ENCODE measurements at regions not wholly inside any gene's neighbourhood (a gene's known extent, or its start where the extent isn't known, plus 50 kb on each side); places are given as distances from the start of the nearest gene placed in this dataset.

- H3K4me3 ChIP-seq: no peak overlapping the region
- no peak overlapping the region for H3K4me2 ChIP-seq
- WGBS (ENCODE audit: low lambda C conversion rate, missing lambda C conversion rate): 73% methylated on average over 2 of the region's 2 CpGs
- no peaks in the 10 kb centered on the region for H4K20me1 ChIP-seq (ENCODE audit: insufficient read depth, poor library complexity, severe bottlenecking)
- TF ChIP-seq EZH2 (IDR thresholded peaks at IDR 0.05; ENCODE audit: borderline replicate concordance): no peak
- no peak for TF ChIP-seq EZH2phosphoT487 (IDR thresholded peaks at IDR 0.05; ENCODE audit: low read depth, severe bottlenecking, unreplicated experiment)
- no peak for TF ChIP-seq CTCF (IDR thresholded peaks at IDR 0.05; ENCODE audit: poor library complexity)
- no peak for DNase-seq (ENCODE audit: low spot score)
- no peaks in the 10 kb centered on the region for H3K36me3 ChIP-seq (replicated peaks; ENCODE audit: insufficient read depth, low read depth)
- H2AFZ ChIP-seq: no peak overlapping the region
- no peaks in the 10 kb centered on the region for H3K4me1 ChIP-seq (ENCODE audit: insufficient read depth)
- no peak overlapping the region for H3K27ac ChIP-seq
- H3K9me3 ChIP-seq (ENCODE audit: low read depth): no peaks in the 10 kb centered on the region
- H3K9me2 ChIP-seq (replicated peaks; ENCODE audit: insufficient read depth): no peaks in the 10 kb centered on the region
- H3K79me2 ChIP-seq: no peaks in the 10 kb centered on the region
- no peaks in the 10 kb centered on the region for H3K27me3 ChIP-seq
These were observed 131.8 kb downstream of the CTH start for GRCh38 chr1:70542856-70543255.

GRCh38 chr1:70546726-70547125 lies 135.7 kb downstream of the CTH start:
- Histone ChIP-seq H3K36me3 (replicated peaks; ENCODE audit: insufficient read depth, low read depth) (no peaks in the 10 kb centered on the region), H3K4me2 (no peak overlapping the region)
- WGBS (ENCODE audit: low lambda C conversion rate, missing lambda C conversion rate): 53% methylated on average over 1 of the region's 1 CpG

GRCh38 chr1:70552662-70553566 lies 141.8 kb downstream of the CTH start:
- DNase-seq (ENCODE audit: low spot score): no peak
- Histone ChIP-seq H2AFZ (no peak overlapping the region), H3K4me2 (no peak overlapping the region), H4K20me1 (ENCODE audit: insufficient read depth, poor library complexity, severe bottlenecking) (no peaks in the 10 kb centered on the region), H3K36me3 (replicated peaks; ENCODE audit: insufficient read depth, low read depth) (no peaks in the 10 kb centered on the region), H3K79me2 (no peaks in the 10 kb centered on the region), H3K9me2 (replicated peaks; ENCODE audit: insufficient read depth) (no peaks in the 10 kb centered on the region), H3K27ac (no peak overlapping the region), H3K27me3 (no peaks in the 10 kb centered on the region), H3K4me1 (ENCODE audit: insufficient read depth) (no peaks in the 10 kb centered on the region), H3K4me3 (no peak overlapping the region), H3K9me3 (ENCODE audit: low read depth) (no peaks in the 10 kb centered on the region)
- no peak for TF ChIP-seq EZH2 (IDR thresholded peaks at IDR 0.05; ENCODE audit: borderline replicate concordance)
- TF ChIP-seq CTCF (IDR thresholded peaks at IDR 0.05; ENCODE audit: poor library complexity): no peak
- no peak for TF ChIP-seq EZH2phosphoT487 (IDR thresholded peaks at IDR 0.05; ENCODE audit: low read depth, severe bottlenecking, unreplicated experiment)
- WGBS (ENCODE audit: low lambda C conversion rate, missing lambda C conversion rate): 74% methylated on average over 2 of the region's 2 CpGs

More at GRCh38 chr1:70546726-70547125, 135.7 kb downstream of the CTH start:
- Histone ChIP-seq H3K4me3 (no peak overlapping the region), H3K4me1 (ENCODE audit: insufficient read depth) (no peaks in the 10 kb centered on the region), H3K9me3 (ENCODE audit: low read depth) (no peaks in the 10 kb centered on the region), H3K27ac (no peak overlapping the region), H4K20me1 (ENCODE audit: insufficient read depth, poor library complexity, severe bottlenecking) (no peaks in the 10 kb centered on the region), H2AFZ (no peak overlapping the region), H3K9me2 (replicated peaks; ENCODE audit: insufficient read depth) (no peaks in the 10 kb centered on the region), H3K27me3 (no peaks in the 10 kb centered on the region), H3K79me2 (no peaks in the 10 kb centered on the region)
- no peak for DNase-seq (ENCODE audit: low spot score)
- TF ChIP-seq EZH2 (IDR thresholded peaks at IDR 0.05; ENCODE audit: borderline replicate concordance): no peak
- TF ChIP-seq CTCF (IDR thresholded peaks at IDR 0.05; ENCODE audit: poor library complexity): no peak
- TF ChIP-seq EZH2phosphoT487 (IDR thresholded peaks at IDR 0.05; ENCODE audit: low read depth, severe bottlenecking, unreplicated experiment): no peak
